ENCODE measurements at regions not wholly inside any gene's neighbourhood (a gene's known extent, or its start where the extent isn't known, plus 50 kb on each side); places are given as distances from the start of the nearest gene placed in this dataset.
"Not testable (repeated sequence)": the region's sequence is repeated elsewhere in the genome, so short reads cannot be mapped to it uniquely, and the experiment has no call there.

DNA sequence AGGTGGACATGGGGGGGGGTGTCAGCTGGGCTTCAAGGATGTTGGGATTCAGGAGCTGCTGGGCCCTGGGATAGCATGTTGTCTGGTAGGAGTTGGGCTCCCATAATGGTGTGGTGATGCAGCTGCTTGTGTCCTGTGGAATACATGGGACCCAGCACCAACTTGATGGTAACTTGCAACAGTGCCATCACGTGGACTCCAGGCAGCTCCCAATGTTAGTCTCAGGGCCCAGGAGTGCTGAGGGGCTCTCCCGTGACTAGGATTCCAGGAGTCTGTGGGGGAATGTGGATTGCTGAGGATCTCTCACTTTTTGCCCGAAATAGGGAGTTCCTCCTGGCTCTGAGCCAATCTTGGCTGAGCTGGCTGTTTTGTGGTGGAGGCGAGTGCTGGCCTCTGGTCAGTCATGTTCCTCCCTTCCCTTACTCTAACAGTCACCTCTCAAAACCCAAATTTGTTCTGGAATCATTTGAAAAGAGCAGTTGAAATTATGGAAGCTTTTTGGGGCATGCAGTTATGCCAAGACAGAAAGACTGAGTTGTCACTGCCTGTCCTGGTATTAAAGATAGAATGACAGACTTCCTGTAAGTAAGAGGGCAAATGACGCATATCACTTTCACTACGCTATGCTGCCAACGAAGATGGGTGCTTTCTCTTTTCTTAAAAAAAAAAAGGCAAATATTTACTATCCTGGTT lies 607.1 kb downstream of the ADCYAP1 start:
- Histone ChIP-seq H3K36me3 (no peaks in the 10 kb centered on the region), H3K27me3 (no peaks in the 10 kb centered on the region)

DNA sequence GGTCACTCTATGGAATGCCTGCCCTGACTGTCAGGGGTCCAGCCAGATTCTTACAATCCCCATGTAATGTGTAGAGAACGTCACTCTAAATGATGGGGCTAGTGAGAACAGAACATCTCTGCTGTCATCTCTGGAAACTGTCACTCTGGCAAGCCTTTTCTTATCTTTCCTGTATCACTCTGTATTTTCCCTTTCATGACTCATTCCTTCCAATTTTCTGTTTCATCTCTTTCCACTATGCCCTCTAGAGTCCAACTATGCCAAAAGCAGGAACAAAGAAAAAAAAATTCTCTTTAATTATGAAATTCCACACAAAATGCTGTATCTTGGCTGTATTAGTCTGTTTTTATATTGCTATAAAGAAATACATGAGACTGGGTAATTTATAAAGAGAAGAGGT lies 608.8 kb downstream of the ADCYAP1 start:
- Histone ChIP-seq H3K27me3 (no peaks in the 10 kb centered on the region), H3K4me1 (no peaks in the 10 kb centered on the region), H3K4me3 (no peak overlapping the region), H3K9me3 (no peaks in the 10 kb centered on the region), H3K27ac (no peak overlapping the region), H3K36me3 (no peaks in the 10 kb centered on the region)
- TF ChIP-seq, protein P1, sequence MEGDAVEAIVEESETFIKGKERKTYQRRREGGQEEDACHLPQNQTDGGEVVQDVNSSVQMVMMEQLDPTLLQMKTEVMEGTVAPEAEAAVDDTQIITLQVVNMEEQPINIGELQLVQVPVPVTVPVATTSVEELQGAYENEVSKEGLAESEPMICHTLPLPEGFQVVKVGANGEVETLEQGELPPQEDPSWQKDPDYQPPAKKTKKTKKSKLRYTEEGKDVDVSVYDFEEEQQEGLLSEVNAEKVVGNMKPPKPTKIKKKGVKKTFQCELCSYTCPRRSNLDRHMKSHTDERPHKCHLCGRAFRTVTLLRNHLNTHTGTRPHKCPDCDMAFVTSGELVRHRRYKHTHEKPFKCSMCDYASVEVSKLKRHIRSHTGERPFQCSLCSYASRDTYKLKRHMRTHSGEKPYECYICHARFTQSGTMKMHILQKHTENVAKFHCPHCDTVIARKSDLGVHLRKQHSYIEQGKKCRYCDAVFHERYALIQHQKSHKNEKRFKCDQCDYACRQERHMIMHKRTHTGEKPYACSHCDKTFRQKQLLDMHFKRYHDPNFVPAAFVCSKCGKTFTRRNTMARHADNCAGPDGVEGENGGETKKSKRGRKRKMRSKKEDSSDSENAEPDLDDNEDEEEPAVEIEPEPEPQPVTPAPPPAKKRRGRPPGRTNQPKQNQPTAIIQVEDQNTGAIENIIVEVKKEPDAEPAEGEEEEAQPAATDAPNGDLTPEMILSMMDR (IDR thresholded peaks at IDR 0.05): no peak
- no peak for DNase-seq (ENCODE audit: low spot score in 2 of 2)
- intact Hi-C loops (cut with DNase I): no loop called here

More for the DNA sequence above, 607.1 kb downstream of the ADCYAP1 start:
- intact Hi-C loops (cut with DNase I): no loop called here
- no peak overlapping the region for H3K27ac ChIP-seq
- no peaks in the 10 kb centered on the region for H3K4me1 ChIP-seq
- H3K4me3 ChIP-seq: no peak overlapping the region
- DNase-seq (ENCODE audit: low spot score in 2 of 2): no peak
- TF ChIP-seq, protein P1 (IDR thresholded peaks at IDR 0.05): no peak
- H3K9me3 ChIP-seq: no peaks in the 10 kb centered on the region

DNA sequence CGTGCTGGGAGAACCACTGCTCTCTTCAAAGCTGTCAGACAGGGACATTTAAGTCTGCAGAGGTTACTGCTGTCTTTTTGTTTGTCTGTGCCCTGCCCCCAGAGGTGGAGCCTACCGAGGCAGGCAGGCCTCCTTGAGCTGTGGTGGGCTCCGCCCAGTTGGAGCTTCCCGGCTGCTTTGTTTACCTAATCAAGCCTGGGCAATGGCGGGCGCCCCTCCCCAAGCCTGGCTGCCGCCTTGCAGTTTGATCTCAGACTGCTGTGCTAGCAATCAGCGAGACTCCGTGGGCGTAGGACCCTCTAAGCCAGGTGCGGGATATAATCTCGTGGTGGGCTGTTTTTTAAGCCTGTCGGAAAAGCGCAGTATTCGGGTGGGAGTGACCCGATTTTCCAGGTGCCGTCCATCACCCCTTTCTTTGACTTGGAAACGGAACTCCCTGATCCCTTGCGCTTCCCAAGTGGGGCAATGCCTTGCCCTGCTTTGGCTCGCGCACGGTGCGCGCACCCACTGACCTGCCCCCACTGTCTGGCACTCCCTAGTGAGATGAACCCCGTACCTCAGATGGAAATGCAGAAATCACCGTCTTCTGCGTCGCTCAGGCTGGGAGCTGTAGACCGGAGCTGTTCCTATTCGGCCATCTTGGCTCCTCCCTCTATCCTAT lies 617.0 kb downstream of the ADCYAP1 start:
- H3K27ac ChIP-seq; DNase-seq (ENCODE audit: low spot score in 2 of 2); H3K4me1 ChIP-seq; H3K27me3 ChIP-seq; H3K36me3 ChIP-seq; H3K9me3 ChIP-seq; H3K4me3 ChIP-seq; intact Hi-C loops (cut with DNase I): not testable (repeated sequence)

DNA sequence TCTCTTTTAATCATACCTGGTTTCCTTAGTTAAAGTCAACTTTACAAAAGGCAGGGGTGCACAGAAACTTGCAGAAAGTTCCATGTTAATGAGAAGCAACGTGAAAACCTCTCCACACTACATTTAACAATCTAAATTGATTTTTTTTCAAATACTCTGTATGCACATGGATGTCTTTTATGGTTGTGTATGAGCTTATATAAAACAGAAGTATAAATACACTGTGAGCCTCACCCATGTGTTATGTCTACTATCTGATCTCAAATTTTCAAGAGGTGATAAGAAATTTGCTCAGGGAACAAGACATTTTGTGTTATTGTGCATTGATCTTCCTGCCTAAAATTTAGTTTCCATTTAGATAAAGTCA lies 617.6 kb downstream of the ADCYAP1 start:
- no peak overlapping the region for H3K27ac ChIP-seq
- H3K27me3 ChIP-seq: no peaks in the 10 kb centered on the region
- H3K36me3 ChIP-seq: no peaks in the 10 kb centered on the region
- H3K4me3 ChIP-seq: no peak overlapping the region
- H3K4me1 ChIP-seq: no peaks in the 10 kb centered on the region
- intact Hi-C loops (cut with DNase I): no loop called here
- DNase-seq (ENCODE audit: low spot score in 2 of 2): no peak
- TF ChIP-seq, protein P1 (IDR thresholded peaks at IDR 0.05): no peak
- no peaks in the 10 kb centered on the region for H3K9me3 ChIP-seq

DNA sequence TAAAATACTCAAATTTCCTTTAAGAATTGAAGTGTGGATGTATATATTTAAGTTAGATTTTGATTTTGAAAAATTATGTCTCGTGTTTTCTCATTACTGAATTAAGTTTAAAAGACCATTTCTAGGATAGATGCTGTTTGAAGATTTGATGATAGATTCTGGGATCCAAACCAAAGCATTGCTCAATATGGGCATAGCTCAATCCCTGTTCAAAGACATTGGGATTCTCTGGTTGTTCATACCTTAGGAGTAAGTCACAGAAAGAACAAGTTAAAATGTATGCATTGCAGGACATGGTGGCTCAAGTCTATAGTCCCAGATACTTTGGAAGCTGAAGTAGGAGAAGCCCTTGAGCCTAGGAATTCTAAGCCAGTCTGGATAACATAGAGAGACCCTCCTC lies 622.3 kb downstream of the ADCYAP1 start:
- Histone ChIP-seq H3K4me3 (no peak overlapping the region), H3K27me3 (no peaks in the 10 kb centered on the region), H3K4me1 (no peaks in the 10 kb centered on the region), H3K9me3 (no peaks in the 10 kb centered on the region), H3K36me3 (no peaks in the 10 kb centered on the region), H3K27ac (no peak overlapping the region)
- TF ChIP-seq, protein P1 (IDR thresholded peaks at IDR 0.05): no peak
- intact Hi-C loops (cut with DNase I): no loop called here
- DNase-seq (ENCODE audit: low spot score in 2 of 2): no peak

DNA sequence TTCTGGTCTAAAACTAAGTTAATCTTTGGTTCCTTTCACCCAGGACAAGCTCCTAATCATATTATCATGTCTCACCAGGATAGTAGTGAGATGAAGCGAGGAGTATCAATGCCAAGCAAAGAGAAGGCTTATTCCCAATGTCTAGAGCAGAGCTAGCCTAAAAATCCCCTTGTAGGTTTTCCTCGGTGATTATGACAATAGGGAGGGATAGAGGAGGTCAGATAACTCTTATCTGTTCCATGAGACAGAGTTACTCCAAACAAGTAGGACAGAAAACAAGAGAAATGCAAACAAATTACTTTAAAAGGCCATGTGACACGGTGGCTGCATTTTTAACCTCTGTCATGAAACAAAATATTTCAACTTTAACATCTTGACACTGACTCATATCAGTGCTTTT lies 623.1 kb downstream of the ADCYAP1 start:
- Histone ChIP-seq H3K27me3 (no peaks in the 10 kb centered on the region), H3K36me3 (no peaks in the 10 kb centered on the region), H3K9me3 (no peaks in the 10 kb centered on the region), H3K27ac (no peak overlapping the region), H3K4me1 (no peaks in the 10 kb centered on the region), H3K4me3 (no peak overlapping the region)
- no peak for DNase-seq (ENCODE audit: low spot score in 2 of 2)
- intact Hi-C loops (cut with DNase I): no loop called here
- TF ChIP-seq, protein P1 (IDR thresholded peaks at IDR 0.05): no peak

Measured in ascending aorta (tissue), 2 donors.